ENCODE measurements at regions not wholly inside any gene's neighbourhood (a gene's known extent, or its start where the extent isn't known, plus 50 kb on each side); places are given as distances from the start of the nearest gene placed in this dataset.

GRCh38 chr20:23136893-23137745 is 51.0 kb upstream of the CD93 start (continued):
- TF ChIP-seq, protein P1, sequence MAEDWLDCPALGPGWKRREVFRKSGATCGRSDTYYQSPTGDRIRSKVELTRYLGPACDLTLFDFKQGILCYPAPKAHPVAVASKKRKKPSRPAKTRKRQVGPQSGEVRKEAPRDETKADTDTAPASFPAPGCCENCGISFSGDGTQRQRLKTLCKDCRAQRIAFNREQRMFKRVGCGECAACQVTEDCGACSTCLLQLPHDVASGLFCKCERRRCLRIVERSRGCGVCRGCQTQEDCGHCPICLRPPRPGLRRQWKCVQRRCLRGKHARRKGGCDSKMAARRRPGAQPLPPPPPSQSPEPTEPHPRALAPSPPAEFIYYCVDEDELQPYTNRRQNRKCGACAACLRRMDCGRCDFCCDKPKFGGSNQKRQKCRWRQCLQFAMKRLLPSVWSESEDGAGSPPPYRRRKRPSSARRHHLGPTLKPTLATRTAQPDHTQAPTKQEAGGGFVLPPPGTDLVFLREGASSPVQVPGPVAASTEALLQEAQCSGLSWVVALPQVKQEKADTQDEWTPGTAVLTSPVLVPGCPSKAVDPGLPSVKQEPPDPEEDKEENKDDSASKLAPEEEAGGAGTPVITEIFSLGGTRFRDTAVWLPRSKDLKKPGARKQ (CRISPR knock-in tag; IDR thresholded peaks at IDR 0.05), result no peak
- no peak; the same call in 1 of the 2 replicates for TF ChIP-seq ETV5 (CRISPR knock-in tag; IDR thresholded peaks at IDR 0.05; ENCODE audit: low read depth)
- TF ChIP-seq ZNF785 (CRISPR knock-in tag; IDR thresholded peaks at IDR 0.05), result no peak
- TF ChIP-seq NONO (IDR thresholded peaks at IDR 0.05; ENCODE audit: low read depth in 2 of 2, low read length in 1 of 2), result no peak
- TF ChIP-seq ZNF79 (CRISPR knock-in tag; IDR thresholded peaks at IDR 0.05; ENCODE audit: low read depth), result no peak
- TF ChIP-seq ZFP36 (IDR thresholded peaks at IDR 0.05; ENCODE audit: low read depth, low read length, partially characterized antibody), result no peak
- no peak for TF ChIP-seq ZNF347 (CRISPR knock-in tag; IDR thresholded peaks at IDR 0.05; ENCODE audit: low read depth)
- no peak for TF ChIP-seq SAFB2 (IDR thresholded peaks at IDR 0.05; ENCODE audit: borderline replicate concordance, low read depth, low read length, severe bottlenecking)
- TF ChIP-seq ZFX (CRISPR knock-in tag; IDR thresholded peaks at IDR 0.05), result peak; percentile 41
- no peak for TF ChIP-seq ZBTB33 (CRISPR knock-in tag; IDR thresholded peaks at IDR 0.05)
- TF ChIP-seq HOXB6 (CRISPR knock-in tag; IDR thresholded peaks at IDR 0.05; ENCODE audit: borderline replicate concordance), result no peak
- no peak for TF ChIP-seq DEAF1 (CRISPR knock-in tag; IDR thresholded peaks at IDR 0.05)
- no peak for TF ChIP-seq KHSRP (IDR thresholded peaks at IDR 0.05)
- TF ChIP-seq ZNF584 (CRISPR knock-in tag; IDR thresholded peaks at IDR 0.05; ENCODE audit: low read depth), result peak; percentile 33; the same call in 1 of the 2 replicates
- TF ChIP-seq CREB3 (tag; conservative IDR thresholded peaks at IDR 0.05; ENCODE audit: low read depth), result no peak; the same call in 1 of the 2 replicates
- no peak for TF ChIP-seq NCOA2 (IDR thresholded peaks at IDR 0.05; ENCODE audit: partially characterized antibody in 2 of 2)
- no peak for TF ChIP-seq RBM17 (IDR thresholded peaks at IDR 0.05; ENCODE audit: borderline replicate concordance, low read depth, low read length)
- TF ChIP-seq RBFOX2 (IDR thresholded peaks at IDR 0.05; ENCODE audit: low read depth, low read length), result peak; percentile 79
- TF ChIP-seq E2F4 (CRISPR knock-in tag; IDR thresholded peaks at IDR 0.05; ENCODE audit: low read depth), result 0 out of 2 replicates have a peak, but pooled peaks have one; percentile 46
